AG08395 (cell line): ENCODE measurements at regions not wholly inside any gene's neighbourhood (a gene's known extent, or its start where the extent isn't known, plus 50 kb on each side); places are given as distances from the start of the nearest gene placed in this dataset.
"Not testable (repeated sequence)": the region's sequence is repeated elsewhere in the genome, so short reads cannot be mapped to it uniquely, and the experiment has no call there.

Experiments used
- DNase-seq: peaks from one replicate; pipeline ENCODE4 v3.0.0; 2012; ENCODE audit warnings: mixed read lengths, low spot score

DNA sequence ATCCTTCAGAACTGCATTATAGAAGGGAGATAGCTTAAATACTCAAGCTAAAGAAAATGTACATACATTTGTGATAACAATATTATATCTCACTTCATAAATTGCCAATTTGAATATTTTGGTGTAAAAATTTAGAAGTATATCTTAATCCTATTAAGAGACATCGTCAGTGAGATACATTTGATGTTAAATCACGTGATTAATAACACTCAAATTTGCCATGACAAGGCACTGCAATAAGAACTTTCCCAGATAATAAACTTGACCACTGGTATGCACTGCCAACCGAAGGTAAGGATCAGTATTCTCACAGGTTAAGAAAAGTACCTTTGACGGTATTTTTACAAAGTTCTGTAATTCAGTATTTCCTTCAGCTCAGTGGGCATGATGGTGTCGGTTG, 764.7 kb upstream of the FRG1 start:
- DNase-seq = no peak

DNA sequence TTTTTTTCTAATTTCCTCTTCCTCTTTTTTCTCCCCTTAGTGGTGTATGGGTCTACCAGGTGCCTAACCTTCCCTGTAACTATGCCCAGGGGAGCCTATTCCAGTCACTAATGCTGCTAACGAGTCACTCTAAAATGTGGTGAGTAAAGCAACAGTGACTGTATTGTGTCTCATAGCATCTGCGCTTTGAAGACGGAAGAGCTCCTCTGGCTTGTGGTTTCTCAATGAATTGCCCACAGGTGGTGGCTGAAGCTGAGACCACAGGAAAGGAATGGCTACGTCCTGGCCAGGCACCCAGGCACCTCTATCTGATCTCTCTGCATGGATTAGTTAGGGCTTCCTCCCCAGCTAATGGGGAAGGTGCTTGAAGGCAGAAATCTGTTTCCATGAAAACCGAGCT, 763.5 kb upstream of the FRG1 start:
- DNase-seq = no peak

DNA sequence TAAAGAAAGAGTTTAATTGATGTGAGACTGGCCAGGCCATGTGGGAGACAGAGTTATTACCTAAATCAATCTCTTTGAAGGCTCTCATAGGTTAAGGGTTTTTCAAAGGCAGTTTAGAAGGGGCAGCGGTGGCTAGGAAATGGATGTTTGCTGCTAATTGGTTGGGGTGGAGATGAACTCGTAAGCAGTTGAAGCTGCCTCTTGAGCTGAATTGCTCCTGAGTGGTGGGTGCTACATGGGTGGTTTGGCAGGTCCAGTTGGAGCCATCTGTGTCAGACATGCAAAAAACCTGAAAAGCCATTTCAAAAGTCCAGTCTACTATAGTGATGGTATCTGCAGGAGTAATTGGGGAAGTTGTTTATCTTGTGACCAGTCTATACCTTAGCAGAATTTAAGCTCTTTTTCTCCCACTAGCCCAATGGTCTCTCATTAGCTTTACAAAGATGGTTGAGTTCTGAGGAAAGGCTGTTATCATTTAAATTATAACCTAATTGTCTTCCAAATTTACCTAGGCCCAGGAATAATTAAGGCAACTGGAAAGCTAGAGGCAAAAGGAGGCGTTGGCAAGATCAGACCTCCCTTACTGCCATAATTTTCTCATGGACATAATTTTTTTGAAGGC, 762.4 kb upstream of the FRG1 start:
- no peak for DNase-seq

DNA sequence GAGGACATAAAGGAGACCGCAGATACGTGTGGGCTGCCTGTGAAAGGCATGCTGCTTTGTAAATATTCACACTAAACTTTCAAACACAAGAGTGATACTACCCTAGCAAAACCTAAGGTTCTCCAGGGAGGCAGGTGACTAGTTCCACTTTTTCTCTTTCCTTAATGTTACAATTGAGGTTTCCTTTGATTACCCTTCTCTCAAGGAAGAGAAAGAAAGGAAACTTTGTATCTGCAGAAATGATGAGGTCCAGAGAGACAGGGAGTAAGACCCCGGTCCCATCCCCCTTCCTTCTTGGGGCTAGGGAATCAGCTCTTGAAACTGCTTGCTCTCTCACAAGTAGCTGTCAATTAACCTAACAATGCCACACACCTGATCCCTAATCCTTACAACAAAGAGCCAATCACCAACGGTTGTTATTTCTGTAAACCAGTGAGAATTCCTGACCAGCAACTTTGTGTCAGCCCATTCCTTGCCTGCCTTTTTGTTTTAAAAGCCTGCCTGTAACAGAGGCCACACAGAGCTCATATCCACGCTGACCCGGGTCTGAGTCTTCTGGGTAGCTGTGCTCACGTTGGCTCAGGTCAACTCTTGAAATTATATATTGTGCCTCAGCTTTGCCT, 754.8 kb upstream of the FRG1 start:
- DNase-seq = no peak

DNA sequence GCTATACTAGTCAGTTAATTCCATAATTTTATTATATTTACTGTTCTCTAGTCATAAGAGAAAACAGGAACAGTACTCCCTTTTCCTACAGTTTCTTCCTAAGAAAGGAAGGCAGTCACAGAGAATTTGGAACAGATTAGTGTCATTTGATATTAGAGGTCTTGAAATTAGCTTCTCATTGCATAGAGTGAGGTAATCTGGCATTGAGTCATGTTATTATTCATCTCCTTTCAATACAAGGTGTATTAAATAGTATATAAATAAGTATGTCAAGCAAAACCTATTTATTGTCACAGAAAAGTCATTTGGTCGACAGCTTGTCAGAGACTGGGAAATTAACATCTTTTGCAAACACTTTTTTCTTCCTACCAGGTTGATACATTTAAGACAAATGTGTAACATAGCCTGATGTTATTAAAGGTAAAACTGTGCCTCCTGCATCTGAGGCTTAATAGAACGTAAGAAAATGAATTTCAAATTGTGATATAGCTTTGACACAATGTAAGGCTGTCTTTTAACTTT, 753.1 kb upstream of the FRG1 start:
- no peak for DNase-seq

DNA sequence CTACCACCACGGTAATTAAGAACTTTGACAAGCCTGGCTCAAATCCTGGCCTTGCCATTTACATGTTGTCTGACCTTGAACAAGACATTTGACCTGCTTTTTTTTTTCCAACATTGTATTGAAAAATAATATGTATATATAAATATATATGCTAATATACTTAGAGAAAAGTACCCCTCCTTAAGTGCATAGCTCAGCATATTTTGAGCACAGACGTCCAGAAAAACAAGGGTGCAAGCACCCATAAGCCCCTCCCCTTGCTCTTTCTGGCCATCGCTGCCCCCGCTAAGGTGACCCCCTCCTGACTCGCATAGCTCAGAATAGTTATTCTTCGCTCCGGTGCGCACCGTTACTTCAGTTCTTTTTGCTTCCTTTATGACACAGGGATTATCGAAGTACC, 742.0 kb upstream of the FRG1 start:
- no peak for DNase-seq

DNA sequence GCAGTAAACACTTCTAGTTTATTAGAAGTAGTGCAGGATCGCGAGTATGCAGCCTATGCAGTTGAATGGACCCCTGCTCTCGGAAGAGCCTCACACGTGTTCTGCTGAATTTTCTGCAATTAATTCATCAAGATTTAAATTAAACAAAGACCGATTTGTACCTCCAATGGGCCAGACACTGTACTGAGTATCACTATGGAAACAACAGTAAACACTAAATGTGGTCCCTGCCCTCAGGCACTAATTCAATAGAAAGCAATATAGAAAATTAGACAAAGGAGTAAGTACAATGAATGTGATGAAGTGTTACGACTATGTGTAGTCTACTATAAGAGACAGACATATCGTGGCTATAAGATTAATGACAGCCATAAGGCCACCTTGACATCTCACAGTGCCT, 740.3 kb upstream of the FRG1 start:
- no peak for DNase-seq

DNA sequence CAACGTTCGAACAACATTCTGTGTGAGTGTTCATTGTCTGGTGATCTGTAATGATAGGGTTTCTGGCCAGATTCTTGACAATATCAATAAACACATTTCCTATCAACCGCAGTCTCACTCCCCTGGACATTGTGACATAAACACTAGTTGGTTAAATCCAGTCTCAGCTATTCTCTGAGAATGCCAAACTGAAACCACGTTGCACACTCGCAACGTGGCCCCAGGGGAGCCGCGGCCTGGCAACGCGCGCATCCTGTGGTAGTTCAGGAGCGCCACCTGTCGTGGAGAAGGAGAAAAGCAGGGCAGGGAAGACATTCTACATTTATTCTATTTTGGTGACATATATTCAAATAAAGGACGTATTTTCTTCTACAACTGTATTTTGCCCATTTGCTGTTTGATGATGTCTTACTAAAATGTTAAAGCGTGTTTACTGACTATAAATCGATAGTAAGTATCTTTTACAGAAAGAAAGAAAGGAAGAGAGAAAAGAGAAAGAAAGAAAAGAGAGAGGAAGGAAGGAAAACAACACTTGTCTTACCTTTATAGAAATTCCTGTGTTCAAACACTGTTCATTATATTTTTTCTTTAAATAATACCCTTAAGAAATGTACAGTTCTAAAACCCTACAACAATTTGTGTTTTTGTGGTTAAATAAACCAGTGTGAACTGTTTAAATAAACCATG, 738.3 kb upstream of the FRG1 start:
- DNase-seq = peak; percentile 79

DNA sequence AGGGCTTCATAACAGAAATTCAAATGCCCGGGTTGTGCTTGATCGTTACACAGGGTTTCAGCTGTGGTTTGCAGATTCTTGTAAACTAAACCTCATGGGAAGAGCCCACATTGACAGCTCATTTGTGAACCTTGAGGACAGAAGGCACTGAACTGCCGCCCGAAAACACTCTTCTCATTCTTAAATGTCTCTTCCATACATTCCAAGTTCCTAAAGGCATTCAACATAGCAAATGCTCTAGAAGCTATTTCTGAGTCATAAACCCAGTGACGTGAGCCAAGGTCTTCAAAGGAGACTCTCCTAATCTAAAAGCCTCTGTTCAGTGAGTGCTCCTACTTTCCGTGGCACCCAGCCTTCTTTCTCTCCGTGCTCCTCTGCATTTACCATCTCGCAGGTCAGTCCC, 737.8 kb upstream of the FRG1 start:
- peak; percentile 24 for DNase-seq

DNA sequence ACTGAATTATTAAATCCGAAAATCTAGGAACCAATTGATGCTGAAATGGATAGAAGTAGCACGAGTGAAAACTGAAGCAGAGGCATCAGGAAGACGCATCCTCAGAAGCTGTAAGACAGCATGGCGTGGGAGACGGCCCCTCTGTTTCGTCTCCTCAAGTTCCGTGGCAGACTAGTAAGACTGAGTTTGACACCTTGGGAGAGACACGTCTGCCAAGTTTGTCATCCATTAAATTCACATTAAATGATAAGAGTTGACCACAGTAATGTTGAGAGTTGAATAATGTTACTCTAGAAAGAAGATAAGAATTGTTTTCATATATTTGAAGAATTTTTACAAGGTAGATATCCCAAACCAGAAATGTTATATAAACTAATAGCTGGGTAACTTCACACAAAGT, 736.1 kb upstream of the FRG1 start:
- no peak for DNase-seq

DNA sequence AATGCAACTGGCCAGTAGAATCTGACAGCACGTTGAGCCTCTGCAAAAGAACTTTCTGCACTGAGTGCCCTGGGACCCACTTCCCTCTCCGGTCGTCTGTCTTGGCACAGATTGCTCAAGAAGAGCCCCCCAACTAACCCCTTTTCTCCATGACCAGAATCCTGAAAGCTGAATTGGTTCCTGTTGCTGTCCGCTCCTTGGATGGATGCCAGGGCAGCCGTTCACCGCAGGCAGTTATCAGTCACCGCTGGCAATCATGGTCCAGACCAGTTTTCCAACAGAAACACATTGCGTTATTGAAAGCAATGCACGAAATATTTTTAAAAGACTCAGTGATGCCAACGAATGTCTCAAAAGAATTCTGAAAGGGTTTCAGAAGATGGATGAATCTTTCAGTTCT, 733.7 kb upstream of the FRG1 start:
- DNase-seq = no peak

DNA sequence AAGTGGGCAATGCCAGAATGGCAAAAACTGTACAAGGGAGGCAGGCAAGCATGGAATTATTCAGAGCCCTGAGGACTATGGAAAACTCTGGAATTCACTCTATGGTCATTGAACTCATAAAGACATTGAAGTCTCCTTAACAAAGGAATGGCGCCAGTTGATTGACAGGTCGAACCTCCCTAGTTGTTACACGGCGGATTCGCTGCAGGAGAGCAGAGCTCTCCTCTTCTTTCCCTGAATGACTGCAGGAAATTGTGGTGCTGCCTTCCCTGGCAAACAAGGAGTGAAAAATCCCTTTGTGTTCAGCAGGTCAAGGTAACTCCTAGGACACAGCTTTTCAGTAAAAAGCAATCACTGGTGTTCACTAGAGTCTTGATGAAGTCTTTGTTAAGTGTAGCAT, 732.8 kb upstream of the FRG1 start:
- DNase-seq = no peak

DNA sequence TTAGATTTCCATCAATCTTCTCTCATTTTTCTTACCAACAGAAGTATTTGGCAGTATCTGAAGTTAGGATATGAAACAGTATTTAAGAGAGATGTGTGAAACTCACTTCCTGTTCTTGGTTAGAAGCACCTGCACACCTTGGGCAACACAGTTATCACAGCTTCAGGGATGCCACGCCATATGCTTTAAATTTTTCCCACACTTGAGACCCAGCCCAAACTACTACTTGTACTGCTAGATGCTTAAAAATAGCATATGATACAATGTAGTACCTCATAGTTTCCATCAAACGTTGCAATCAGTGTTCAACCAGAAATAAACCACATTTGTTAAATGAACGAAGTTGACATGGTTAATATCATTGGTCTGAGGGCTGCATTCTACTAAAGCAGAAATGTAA, 725.1 kb upstream of the FRG1 start:
- no peak for DNase-seq

DNA sequence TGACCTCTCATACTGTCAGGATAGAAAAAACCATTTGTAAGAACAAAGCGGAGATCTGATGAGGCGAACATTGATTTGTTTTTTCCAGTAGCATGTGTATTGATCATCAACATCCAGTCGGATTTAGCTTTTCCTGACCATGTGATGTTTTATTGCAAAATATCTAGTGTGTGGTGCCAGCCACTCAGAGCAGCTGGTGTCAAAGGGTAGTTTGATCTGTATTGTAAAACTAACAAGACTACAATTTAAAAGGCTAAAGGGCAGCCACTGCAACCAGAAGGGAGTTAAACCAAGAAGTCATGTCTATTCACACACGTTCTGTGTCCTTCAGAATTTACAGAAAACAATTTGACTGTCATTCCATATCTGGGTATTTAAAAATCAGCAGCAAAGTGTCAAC, 719.0 kb upstream of the FRG1 start:
- no peak for DNase-seq

DNA sequence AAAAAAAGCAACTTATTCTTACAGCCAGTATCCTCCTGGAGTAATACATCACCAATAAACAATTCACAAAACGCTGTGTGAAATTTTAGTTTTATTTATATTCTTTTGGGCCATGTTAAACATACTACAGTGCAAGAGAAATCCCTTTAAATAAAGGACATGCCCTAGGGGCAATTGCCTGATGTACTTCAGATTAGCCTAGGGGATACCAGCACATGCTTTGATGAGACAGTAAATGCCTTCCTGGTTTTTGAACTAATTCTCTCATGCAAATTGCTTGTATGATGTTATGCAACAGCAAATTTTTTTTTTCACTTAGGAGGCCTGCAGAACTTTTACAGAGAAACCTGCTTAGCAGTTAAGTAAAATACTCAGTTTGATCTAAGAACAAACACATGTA, 711.9 kb upstream of the FRG1 start:
- no peak for DNase-seq

DNA sequence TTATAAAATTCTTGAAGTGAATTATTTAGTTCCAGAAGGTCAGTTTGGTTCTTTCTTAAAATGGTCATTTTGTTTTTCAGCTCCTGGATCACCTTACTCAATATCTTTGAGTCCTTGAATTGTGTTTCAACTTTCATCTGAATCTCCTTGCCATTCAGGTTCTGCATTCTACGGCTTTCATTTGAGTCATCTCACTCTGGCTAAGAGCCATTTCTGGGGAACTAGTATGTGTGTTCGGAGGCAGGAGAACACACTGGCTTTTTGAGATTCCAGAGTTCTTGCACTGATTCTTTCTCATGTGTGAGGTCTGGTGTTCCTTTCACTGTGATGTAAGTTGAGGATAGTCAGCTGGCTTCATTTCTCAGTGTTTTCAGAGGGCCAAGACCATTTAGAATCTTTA, 708.4 kb upstream of the FRG1 start:
- no peak for DNase-seq

DNA sequence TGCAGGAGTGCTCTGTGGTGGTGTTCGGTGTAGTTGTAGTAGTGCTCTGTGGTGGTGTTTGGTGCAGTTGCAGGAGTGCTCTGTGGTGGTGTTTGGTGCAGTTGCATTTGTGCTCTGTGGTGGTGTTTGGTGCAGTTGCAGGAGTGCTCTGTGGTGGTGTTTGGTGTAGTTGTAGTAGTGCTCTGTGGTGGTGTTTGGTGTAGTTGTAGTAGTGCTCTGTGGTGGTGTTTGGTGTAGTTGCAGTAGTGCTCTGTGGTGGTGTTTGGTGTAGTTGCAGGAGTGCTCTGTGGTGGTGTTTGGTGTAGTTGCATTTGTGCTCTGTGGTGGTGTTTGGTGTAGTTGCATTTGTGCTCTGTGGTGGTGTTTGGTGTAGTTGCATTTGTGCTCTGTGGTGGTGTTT, 706.9 kb upstream of the FRG1 start:
- not testable (repeated sequence) for DNase-seq

DNA sequence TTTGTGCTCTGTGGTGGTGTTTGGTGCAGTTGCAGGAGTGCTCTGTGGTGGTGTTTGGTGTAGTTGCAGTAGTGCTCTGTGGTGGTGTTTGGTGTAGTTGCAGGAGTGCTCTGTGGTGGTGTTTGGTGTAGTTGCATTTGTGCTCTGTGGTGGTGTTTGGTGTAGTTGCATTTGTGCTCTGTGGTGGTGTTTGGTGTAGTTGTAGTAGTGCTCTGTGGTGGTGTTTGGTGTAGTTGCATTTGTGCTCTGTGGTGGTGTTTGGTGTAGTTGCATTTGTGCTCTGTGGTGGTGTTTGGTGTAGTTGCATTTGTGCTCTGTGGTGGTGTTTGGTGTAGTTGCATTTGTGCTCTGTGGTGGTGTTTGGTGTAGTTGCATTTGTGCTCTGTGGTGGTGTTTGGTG, 705.7 kb upstream of the FRG1 start:
- DNase-seq = not testable (repeated sequence)

DNA sequence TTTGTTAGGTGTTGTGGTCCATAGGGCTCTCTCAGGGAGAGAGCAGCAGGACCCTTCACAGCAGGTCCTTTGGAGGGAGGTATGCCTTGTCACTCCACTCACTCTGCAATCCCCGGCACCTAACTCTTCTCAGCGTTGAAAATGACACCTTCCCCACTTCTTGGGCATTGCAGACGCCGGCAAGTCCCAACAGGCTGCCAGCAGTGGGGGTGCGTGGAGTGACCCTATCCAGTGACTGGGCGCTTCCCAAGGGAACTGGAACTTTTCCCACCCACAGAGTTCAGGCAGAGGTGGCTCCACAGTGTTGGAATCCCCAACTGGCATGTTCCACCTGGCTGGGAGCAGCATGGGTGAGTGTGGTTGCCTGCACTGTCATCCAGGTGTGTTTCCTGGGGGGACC, 705.1 kb upstream of the FRG1 start:
- DNase-seq = no peak

DNA sequence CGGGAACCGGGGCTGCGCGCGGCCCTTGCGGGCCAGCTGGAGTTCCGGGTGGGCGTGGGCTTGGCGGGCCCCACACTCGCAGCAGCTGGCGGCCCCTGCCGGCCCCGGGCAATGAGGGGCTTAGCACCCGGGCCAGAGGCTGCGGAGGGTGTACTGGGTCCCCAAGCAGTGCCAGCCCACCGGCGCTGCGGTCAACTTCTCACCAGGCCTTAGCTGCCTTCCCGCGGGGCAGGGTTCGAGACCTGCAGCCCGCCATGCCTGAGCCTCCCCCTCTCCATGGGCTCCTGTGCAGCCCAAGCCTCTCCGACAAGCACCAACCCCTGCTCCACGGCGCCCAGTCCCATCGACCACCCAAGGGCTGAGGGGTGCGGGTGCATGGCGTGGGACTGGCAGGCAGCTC, 704.4 kb upstream of the FRG1 start:
- not testable (repeated sequence) for DNase-seq

DNA sequence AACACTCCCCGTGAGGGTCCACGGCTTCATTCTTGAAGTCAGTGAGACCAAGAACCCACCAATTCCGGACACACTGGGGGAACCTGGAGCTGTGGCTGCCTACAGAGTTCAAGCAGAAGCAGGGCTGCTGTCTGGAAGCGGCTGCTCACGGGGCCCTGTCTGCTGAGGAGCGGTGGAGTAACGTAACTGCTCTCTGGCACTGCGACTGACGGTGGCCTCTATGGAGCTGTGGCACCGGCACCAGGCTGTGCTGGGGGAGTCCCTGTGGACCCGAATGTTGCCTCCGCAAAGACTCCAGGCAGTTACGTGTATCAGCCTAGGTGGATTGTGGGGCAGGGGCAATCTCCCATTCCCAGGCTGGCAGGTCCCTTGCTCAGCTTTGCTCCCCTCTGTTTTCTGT, 703.3 kb upstream of the FRG1 start:
- no peak for DNase-seq

DNA sequence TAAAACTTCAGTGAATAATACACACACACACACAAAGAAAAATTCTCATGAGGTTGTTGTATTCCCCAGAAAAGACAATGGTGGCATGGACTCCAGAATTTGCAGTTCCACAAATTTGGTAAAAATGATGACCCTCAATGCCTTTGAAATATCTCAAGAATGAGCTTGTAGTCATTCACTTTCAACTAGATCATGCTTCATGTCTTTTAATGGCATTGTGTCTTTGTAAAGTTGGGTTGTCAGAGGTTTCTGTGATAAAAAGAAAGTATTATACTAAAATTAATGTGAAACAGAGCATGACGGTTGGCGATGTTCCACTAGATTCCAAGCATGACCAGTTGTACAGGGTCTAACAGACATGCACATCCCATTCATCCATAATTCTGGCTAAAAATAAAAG, 685.0 kb upstream of the FRG1 start:
- DNase-seq = no peak

DNA sequence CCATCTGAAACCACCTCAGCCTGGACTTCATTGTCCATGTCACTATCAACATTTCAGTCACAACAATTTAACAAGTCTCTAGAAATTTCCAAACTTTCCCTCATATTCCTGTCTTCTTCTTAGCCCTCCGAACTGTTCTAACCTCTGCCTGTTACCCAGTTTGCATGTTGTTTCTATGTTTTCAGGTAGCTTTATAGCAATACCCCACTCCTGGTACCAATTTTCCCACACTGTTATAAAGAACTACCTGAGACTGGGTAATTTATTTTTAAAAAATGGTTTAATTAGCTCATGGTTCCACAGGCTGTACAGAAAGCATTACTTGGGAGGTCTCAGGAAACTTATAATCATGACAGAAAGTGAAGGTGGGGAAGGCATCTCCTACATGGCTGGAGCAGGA, 679.2 kb upstream of the FRG1 start:
- DNase-seq = no peak

DNA sequence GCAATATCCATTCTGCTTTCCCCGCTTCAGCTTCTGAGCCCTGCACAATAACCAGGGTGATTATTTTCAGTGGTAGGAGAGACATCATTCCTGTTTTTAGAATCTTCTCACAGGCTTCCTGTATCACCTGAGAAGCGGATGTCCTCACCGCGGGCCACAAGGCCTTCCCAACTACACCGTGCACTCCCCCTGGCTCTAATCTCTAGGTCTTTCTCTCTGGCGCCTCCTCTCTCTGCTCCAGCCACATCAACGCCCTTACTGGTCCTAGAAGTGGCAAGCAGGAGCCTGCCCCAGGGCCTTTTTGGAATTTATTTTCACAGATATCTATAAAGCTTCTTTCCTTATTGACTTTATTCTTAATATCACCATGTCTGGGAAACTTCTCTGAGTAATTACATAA, 675.2 kb upstream of the FRG1 start:
- DNase-seq = no peak
